GM12891 (cell line): ENCODE measurements at regions not wholly inside any gene's neighbourhood (a gene's known extent, or its start where the extent isn't known, plus 50 kb on each side); places are given as distances from the start of the nearest gene placed in this dataset.
"Not testable (repeated sequence)": the region's sequence is repeated elsewhere in the genome, so short reads cannot be mapped to it uniquely, and the experiment has no call there.

Source experiments
- DNase-seq: peaks from one replicate; pipeline ENCODE4 v3.0.0; 2011; ENCODE audit warnings: low spot score; ENCODE audit not compliant: insufficient read length
- FAIRE-seq: peaks from 2 replicates; lab custom pipeline; 2011; peaks lifted over from hg19 to GRCh38; lab: Jason Lieb, UNC
- PAX5 ChIP-seq: IDR thresholded peaks from 2 replicates; pipeline ENCODE4 v1.6.1; 2011; ENCODE audit warnings: low read length, moderate library complexity, mild to moderate bottlenecking; ENCODE audit not compliant: insufficient read depth, severe bottlenecking
- POLR2A ChIP-seq: IDR thresholded peaks from 2 replicates; pipeline ENCODE4 v1.6.1; 2011; ENCODE audit warnings: low read depth, low read length, control low read depth
- POLR2AphosphoS5 ChIP-seq: IDR thresholded peaks from 2 replicates; pipeline ENCODE4 v1.6.1; 2011; ENCODE audit warnings: low read depth, low read length, control low read depth
- POU2F2 ChIP-seq: IDR thresholded peaks from 2 replicates; pipeline ENCODE4 v1.6.1; 2011; ENCODE audit warnings: low read depth, mild to moderate bottlenecking, control low read depth, low read length, moderate library complexity
- SPI1 ChIP-seq: IDR thresholded peaks from 2 replicates; pipeline ENCODE4 v1.6.1; 2011; ENCODE audit warnings: low read depth, low read length, control low read depth
- TAF1 ChIP-seq: IDR thresholded peaks from 2 replicates; pipeline ENCODE4 v1.6.1; 2011; ENCODE audit warnings: low read depth, low read length, control low read depth

GRCh38 chr6:63456734-63457133, 115.5 kb upstream of the LOC128125822 start:
- TF ChIP-seq POLR2A (no peak), PAX5 (no peak), SPI1 (no peak), POLR2AphosphoS5 (no peak), TAF1 (no peak), POU2F2 (no peak)
- DNase-seq (no peak), FAIRE-seq (no peak)

- DNase-seq = no peak
- TF ChIP-seq POU2F2 (no peak), TAF1 (no peak), SPI1 (no peak), POLR2AphosphoS5 (no peak), POLR2A (no peak), PAX5 (no peak)
- FAIRE-seq = no peak
Measured at GRCh38 chr6:63458480-63459115, 113.7 kb upstream of the LOC128125822 start.

- TF ChIP-seq POU2F2 (no peak), TAF1 (no peak), POLR2AphosphoS5 (no peak), POLR2A (no peak), SPI1 (no peak), PAX5 (no peak)
- DNase-seq = no peak
- no peak for FAIRE-seq
Measured at GRCh38 chr6:63459814-63460213, 112.5 kb upstream of the LOC128125822 start.

GRCh38 chr6:63460971-63461370, 111.3 kb upstream of the LOC128125822 start:
- no peak for TF ChIP-seq SPI1
- TF ChIP-seq POLR2A = no peak
- TF ChIP-seq TAF1 = no peak
- TF ChIP-seq POLR2AphosphoS5 = no peak
- no peak for TF ChIP-seq POU2F2
- TF ChIP-seq PAX5 = no peak
- DNase-seq (no peak), FAIRE-seq (no peak)

GRCh38 chr6:63464060-63464459, 108.2 kb upstream of the LOC128125822 start:
- FAIRE-seq = no peak
- DNase-seq = no peak
- TF ChIP-seq SPI1 (no peak), TAF1 (no peak), POLR2AphosphoS5 (no peak), POLR2A (no peak), PAX5 (no peak), POU2F2 (no peak)

- TF ChIP-seq POLR2AphosphoS5 = no peak
- TF ChIP-seq SPI1 = no peak
- no peak for TF ChIP-seq POLR2A
- no peak for TF ChIP-seq PAX5
- DNase-seq = no peak
- FAIRE-seq = no peak
Measured at GRCh38 chr6:63465750-63466149, 106.5 kb upstream of the LOC128125822 start.

GRCh38 chr6:63466242-63466733, 106.0 kb upstream of the LOC128125822 start:
- no peak for TF ChIP-seq TAF1
- no peak for TF ChIP-seq PAX5
- TF ChIP-seq SPI1 = no peak
- no peak for TF ChIP-seq POU2F2
- TF ChIP-seq POLR2A = no peak
- TF ChIP-seq POLR2AphosphoS5 = no peak
- DNase-seq = no peak
- no peak for FAIRE-seq

- no peak for DNase-seq
- FAIRE-seq = no peak
- TF ChIP-seq POLR2AphosphoS5 (no peak), POLR2A (no peak), PAX5 (no peak), SPI1 (no peak), POU2F2 (no peak), TAF1 (no peak)
Measured at GRCh38 chr6:63467247-63467954, 104.9 kb upstream of the LOC128125822 start.

- not testable (repeated sequence) for FAIRE-seq, DNase-seq
Measured at GRCh38 chr6:63471145-63471544, 101.1 kb upstream of the LOC128125822 start.
